Cardiac fibroblast (primary cell): ENCODE measurements at regions not wholly inside any gene's neighbourhood (a gene's known extent, or its start where the extent isn't known, plus 50 kb on each side); places are given as distances from the start of the nearest gene placed in this dataset.

ENCODE experiments used
- DNase-seq, 2 donors: peaks; one replicate each; pipeline versions ENCODE4 v3.0.0 to v3.0.0-alpha.2; 2010; ENCODE audit warnings: low read depth in 2 of 2
- H3K4me3 ChIP-seq, 2 donors: replicated peaks in 1 of 2; 1 replicate in 1 of 2; 2 replicates in 1 of 2; pipeline ENCODE4 v1.5.1; 2011; ENCODE audit warnings: low read depth in 2 of 2, low read length in 2 of 2, mild to moderate bottlenecking in 2 of 2, moderate library complexity in 1 of 2
- TF ChIP-seq, protein P1 (sequence below): IDR thresholded peaks from one replicate; pipeline ENCODE4 v1.5.1; 2011; ENCODE audit warnings: low read depth, mild to moderate bottlenecking, low read length, inconsistent platforms

DNA sequence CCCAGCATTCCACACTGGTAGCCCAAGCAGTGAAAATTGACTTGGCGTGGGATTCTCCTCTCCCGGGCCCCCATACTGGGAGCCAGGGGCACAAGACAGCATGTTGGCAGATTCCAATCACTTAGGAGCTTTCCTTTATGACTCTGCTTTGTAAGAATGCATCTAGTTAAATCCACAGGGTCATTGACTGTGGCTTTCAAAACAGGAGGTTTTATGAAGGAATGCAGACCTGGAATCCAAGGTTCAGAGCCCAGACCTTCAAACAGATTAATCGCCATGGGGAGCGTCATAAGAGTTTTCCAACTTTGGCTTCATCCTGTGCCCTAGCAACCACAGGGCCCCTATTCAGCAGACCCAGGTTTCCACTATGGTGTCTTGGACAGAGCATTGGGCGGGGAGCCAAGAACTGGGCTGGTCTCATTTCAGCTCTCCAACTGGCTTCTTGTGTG lies 76.4 kb upstream of the RMST start:
- TF ChIP-seq, protein P1, sequence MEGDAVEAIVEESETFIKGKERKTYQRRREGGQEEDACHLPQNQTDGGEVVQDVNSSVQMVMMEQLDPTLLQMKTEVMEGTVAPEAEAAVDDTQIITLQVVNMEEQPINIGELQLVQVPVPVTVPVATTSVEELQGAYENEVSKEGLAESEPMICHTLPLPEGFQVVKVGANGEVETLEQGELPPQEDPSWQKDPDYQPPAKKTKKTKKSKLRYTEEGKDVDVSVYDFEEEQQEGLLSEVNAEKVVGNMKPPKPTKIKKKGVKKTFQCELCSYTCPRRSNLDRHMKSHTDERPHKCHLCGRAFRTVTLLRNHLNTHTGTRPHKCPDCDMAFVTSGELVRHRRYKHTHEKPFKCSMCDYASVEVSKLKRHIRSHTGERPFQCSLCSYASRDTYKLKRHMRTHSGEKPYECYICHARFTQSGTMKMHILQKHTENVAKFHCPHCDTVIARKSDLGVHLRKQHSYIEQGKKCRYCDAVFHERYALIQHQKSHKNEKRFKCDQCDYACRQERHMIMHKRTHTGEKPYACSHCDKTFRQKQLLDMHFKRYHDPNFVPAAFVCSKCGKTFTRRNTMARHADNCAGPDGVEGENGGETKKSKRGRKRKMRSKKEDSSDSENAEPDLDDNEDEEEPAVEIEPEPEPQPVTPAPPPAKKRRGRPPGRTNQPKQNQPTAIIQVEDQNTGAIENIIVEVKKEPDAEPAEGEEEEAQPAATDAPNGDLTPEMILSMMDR = no peak
- no peak for DNase-seq
- no peak overlapping the region for H3K4me3 ChIP-seq

DNA sequence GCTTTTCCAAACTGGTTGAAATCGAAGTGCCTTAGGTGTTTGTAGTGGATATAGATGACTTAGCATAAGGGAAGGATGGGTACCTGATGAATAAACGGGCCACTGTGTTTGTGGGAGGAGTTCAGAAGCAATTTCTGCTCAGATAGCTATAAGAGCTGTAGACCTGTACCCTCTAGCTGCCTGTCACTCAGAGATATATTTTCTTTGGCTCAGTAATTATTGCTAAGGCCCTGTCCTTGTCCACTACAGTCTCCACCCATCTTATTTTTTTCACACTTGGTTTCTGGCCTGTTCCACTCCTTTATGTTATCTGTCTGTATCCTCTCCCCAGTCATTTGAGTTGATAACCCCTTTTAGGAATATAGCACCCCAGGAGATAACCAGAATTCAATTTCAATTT lies 74.8 kb upstream of the RMST start:
- no peak overlapping the region for H3K4me3 ChIP-seq
- TF ChIP-seq, protein P1 = no peak
- no peak for DNase-seq

DNA sequence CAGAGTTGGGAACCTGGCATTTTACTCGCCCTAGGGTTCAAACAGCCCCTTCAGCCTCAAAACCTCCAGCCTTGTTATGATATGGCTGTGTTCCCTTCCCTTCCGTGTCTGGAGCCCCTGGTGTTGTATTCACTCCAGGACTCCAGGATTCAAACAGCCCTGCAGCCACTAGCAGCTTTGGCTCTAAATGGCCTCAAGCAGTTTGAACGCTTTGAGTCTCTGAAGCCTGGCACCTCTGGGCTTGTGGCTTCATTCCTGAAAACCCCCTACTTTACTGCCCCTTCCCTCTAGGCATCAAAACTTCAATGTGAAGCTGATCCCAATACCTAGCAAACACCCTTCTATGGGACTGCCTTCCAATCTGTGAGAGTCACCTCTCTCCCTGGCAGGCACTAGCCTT lies 67.9 kb upstream of the RMST start:
- H3K4me3 ChIP-seq = no peak overlapping the region
- TF ChIP-seq, protein P1 = no peak
- no peak for DNase-seq

DNA sequence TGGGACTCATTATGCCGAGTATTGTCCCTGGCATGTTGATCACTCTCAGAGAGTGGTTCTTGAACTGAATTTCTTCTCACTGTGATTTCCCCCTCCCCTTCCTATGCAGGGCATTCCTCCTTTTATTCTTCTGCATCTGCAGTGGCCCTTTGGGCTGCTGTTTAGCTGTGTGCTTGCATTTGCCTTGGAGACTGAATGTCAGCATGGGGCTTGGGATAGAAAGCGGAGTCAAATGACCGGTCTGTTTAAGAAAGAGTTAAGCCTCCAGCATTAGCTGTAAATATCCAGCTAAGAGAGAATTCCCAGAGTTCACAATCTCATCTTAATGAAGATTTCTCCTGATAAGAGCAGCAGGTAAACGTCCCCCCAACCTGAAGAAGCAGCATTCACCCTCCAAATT lies 65.6 kb upstream of the RMST start:
- no peak for DNase-seq
- TF ChIP-seq, protein P1 = no peak

DNA sequence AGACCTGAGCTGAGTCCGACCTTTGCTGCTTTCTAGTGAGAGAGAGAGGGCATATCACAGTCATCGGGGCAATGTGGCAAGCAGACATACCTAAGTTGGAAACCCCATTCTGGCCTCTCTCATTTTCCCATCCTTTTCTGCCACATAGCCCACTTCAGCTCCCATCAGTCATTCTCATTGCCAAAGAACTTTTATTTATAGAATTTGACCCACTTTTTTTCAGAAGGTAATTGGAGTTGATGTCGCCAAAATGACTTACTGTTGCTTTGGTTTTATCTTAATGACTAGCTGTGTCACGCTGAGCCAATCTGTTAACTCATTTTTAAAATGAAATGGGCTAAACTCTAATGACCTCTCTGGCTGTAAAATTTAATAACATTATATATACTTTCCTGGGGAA lies 63.9 kb upstream of the RMST start:
- TF ChIP-seq, protein P1 = no peak
- H3K4me3 ChIP-seq = no peak overlapping the region
- DNase-seq = no peak

More for the DNA sequence above, 65.6 kb upstream of the RMST start:
- H3K4me3 ChIP-seq = no peak overlapping the region

DNA sequence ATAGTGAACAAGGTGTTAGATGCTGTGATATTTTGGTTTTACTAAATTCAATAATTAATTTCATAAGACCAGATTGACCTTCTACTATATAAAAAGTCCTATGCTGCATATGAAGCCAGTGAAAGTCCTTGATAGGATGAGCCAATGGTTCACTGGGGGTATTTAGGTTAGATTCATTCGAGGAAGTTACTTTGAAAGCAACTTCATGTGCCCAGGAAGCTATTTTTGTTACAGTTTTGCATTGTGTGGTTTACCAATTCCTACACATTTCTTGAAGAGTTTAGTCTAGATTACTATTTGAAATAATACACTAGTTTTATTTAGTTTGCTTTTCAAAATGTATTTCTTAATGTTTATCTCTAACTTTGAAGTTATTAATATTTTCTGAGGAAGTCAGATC lies 58.5 kb upstream of the RMST start:
- TF ChIP-seq, protein P1 = no peak
- no peak overlapping the region for H3K4me3 ChIP-seq
- no peak for DNase-seq

DNA sequence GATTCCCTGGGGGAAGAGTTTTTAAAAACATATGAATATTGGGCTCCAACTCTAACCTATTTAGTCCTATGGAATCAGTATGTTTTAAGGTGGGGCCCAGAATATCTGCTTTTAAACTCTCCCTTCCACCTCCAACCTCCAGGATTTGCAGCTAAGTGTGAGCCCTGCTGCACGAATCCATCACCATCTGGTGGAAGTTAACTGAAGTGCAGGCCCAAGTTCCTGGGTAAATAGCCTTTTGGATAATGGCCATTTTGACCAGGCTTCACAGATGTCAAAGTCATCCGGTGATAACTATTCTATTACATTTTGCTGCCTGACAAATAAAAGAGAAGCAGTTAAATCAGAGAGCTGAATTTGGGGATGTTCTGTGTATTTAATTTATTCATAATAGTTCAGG lies 58.1 kb upstream of the RMST start:
- DNase-seq = peak; percentile 25 to 31
- TF ChIP-seq, protein P1 = peak; percentile 41
- H3K4me3 ChIP-seq = no peak overlapping the region
